HFF-Myc (cell line): ENCODE measurements at regions not wholly inside any gene's neighbourhood (a gene's known extent, or its start where the extent isn't known, plus 50 kb on each side); places are given as distances from the start of the nearest gene placed in this dataset.
"Not testable (repeated sequence)": the region's sequence is repeated elsewhere in the genome, so short reads cannot be mapped to it uniquely, and the experiment has no call there.

Experiments
- DNase-seq: peaks from one replicate; pipeline ENCODE4 v3.0.0-alpha.2; 2011; ENCODE audit warnings: low read depth; ENCODE audit errors: extremely low read depth
- H3K4me3 ChIP-seq: replicated peaks from 2 replicates; pipeline ENCODE4 v1.5.1; 2011; ENCODE audit warnings: low read depth, mild to moderate bottlenecking, control low read depth, low read length
- CTCF ChIP-seq: IDR thresholded peaks from 2 replicates; pipeline ENCODE4 v1.5.1; 2012; ENCODE audit warnings: mild to moderate bottlenecking, low read depth, low read length, control low read depth; ENCODE audit errors: missing control alignments

- no peak for DNase-seq
- H3K4me3 ChIP-seq = no peak overlapping the region
- TF ChIP-seq CTCF = no peak
Observed at GRCh38 chr9:31536471-31536870, 848.0 kb upstream of the ACO1 start.

- no peak for DNase-seq
- H3K4me3 ChIP-seq = no peak overlapping the region
- TF ChIP-seq CTCF = no peak
Observed at GRCh38 chr9:31541721-31542281, 842.6 kb upstream of the ACO1 start.

- no peak for DNase-seq
- no peak overlapping the region for H3K4me3 ChIP-seq
Observed at GRCh38 chr9:31542384-31543055, 841.9 kb upstream of the ACO1 start.

GRCh38 chr9:31554941-31555340, 829.5 kb upstream of the ACO1 start:
- DNase-seq = no peak
- H3K4me3 ChIP-seq = no peak overlapping the region
- TF ChIP-seq CTCF = no peak

More at GRCh38 chr9:31542384-31543055, 841.9 kb upstream of the ACO1 start:
- TF ChIP-seq CTCF = no peak

- DNase-seq = no peak
- TF ChIP-seq CTCF = no peak
- no peak overlapping the region for H3K4me3 ChIP-seq
Observed at GRCh38 chr9:31556667-31557463, 827.6 kb upstream of the ACO1 start.

GRCh38 chr9:31572190-31572589, 812.3 kb upstream of the ACO1 start:
- H3K4me3 ChIP-seq, DNase-seq: not testable (repeated sequence)

- DNase-seq = no peak
- H3K4me3 ChIP-seq = no peak overlapping the region
- no peak for TF ChIP-seq CTCF
Observed at GRCh38 chr9:31573561-31573960, 810.9 kb upstream of the ACO1 start.
